Pulmonary artery endothelial cell (primary cell): ENCODE measurements at regions not wholly inside any gene's neighbourhood (a gene's known extent, or its start where the extent isn't known, plus 50 kb on each side); places are given as distances from the start of the nearest gene placed in this dataset.

Experiments used
- DNase-seq: peaks from one replicate; pipeline ENCODE4 v3.0.0-alpha.2; 2011; ENCODE audit warnings: low read depth, low spot score

GRCh38 chr11:24344222-24344621 lies 152.6 kb upstream of the LUZP2 start:
- DNase-seq: no peak

GRCh38 chr11:24348908-24349307 lies 147.9 kb upstream of the LUZP2 start:
- DNase-seq: no peak

GRCh38 chr11:24351179-24351578 lies 145.7 kb upstream of the LUZP2 start:
- DNase-seq: no peak

GRCh38 chr11:24356501-24356900 lies 140.4 kb upstream of the LUZP2 start:
- DNase-seq: no peak

- no peak for DNase-seq
These were observed 139.0 kb upstream of the LUZP2 start for GRCh38 chr11:24357620-24358410.

GRCh38 chr11:24372491-24372890 lies 124.4 kb upstream of the LUZP2 start:
- no peak for DNase-seq

- DNase-seq: no peak
These were observed 123.3 kb upstream of the LUZP2 start for GRCh38 chr11:24373516-24373915.

- no peak for DNase-seq
These were observed 121.5 kb upstream of the LUZP2 start for GRCh38 chr11:24375351-24375750.

GRCh38 chr11:24375931-24376330 lies 120.9 kb upstream of the LUZP2 start:
- no peak for DNase-seq

- no peak for DNase-seq
These were observed 113.7 kb upstream of the LUZP2 start for GRCh38 chr11:24383137-24383536.

GRCh38 chr11:24384240-24384639 lies 112.6 kb upstream of the LUZP2 start:
- no peak for DNase-seq

- DNase-seq: no peak
These were observed 110.1 kb upstream of the LUZP2 start for GRCh38 chr11:24386546-24387397.

- no peak for DNase-seq
These were observed 107.3 kb upstream of the LUZP2 start for GRCh38 chr11:24389575-24389974.

- DNase-seq: no peak
These were observed 106.8 kb upstream of the LUZP2 start for GRCh38 chr11:24390016-24390415.

- DNase-seq: no peak
These were observed 106.1 kb upstream of the LUZP2 start for GRCh38 chr11:24390762-24391161.

GRCh38 chr11:24391167-24391566 lies 105.7 kb upstream of the LUZP2 start:
- no peak for DNase-seq

GRCh38 chr11:24400059-24400665 lies 96.7 kb upstream of the LUZP2 start:
- DNase-seq: no peak

- no peak for DNase-seq
These were observed 90.5 kb upstream of the LUZP2 start for GRCh38 chr11:24406389-24406788.

- DNase-seq: no peak
These were observed 89.9 kb upstream of the LUZP2 start for GRCh38 chr11:24406980-24407379.

GRCh38 chr11:24407733-24408132 lies 89.1 kb upstream of the LUZP2 start:
- DNase-seq: no peak

GRCh38 chr11:24408202-24408601 lies 88.7 kb upstream of the LUZP2 start:
- no peak for DNase-seq

GRCh38 chr11:24411791-24412190 lies 85.1 kb upstream of the LUZP2 start:
- DNase-seq: no peak
